IMR-90 (cell line): ENCODE measurements at regions not wholly inside any gene's neighbourhood (a gene's known extent, or its start where the extent isn't known, plus 50 kb on each side); places are given as distances from the start of the nearest gene placed in this dataset.
A peak's percentile ranks its signal among the peaks of the same experiment; 100 is the strongest.

Source experiments
- ATAC-seq: fragments of 200-7000 bp; cut with Tn5 transposase; 2 replicates; pipeline ENCODE4 v1.9.1; 2020; ENCODE audit warnings: low read depth, mild to moderate bottlenecking, moderate library complexity
- BruUV-seq: library from RNA; stranded (reverse); fragments of 400-500 nt; replicated peaks from 2 replicates; lab custom pipeline; 2021; lab: Mats Ljungman, UMichigan
- CTCF ChIA-PET: fragments of 300-600 bp; formaldehyde crosslinking; extraction: SDS; loops from one replicate; lab custom pipeline; 2021; ENCODE audit warnings: antibody characterized with exemption; lab: Yijun Ruan, JAX
- POLR2A ChIA-PET: fragments of 300-600 bp; sonication (Branson Sonifier 250); formaldehyde crosslinking; loops from one replicate; lab custom pipeline; 2022; ENCODE audit warnings: antibody characterized with exemption; ENCODE audit not compliant: unreplicated experiment; lab: Charles Lee
- DNase-seq: peaks from one replicate; pipeline ENCODE4 v3.0.0; 2013
- H2AFZ ChIP-seq: replicated peaks from 2 replicates; pipeline ENCODE3; 2013; ENCODE audit warnings: low read length, mild to moderate bottlenecking; ENCODE audit not compliant: poor library complexity
- H2AK5ac ChIP-seq: 2 replicates; pipeline ENCODE4 v1.6.1; 2013; ENCODE audit warnings: low read depth, low read length, inconsistent platforms
- H2AK9ac ChIP-seq: replicated peaks from 2 replicates; pipeline ENCODE3; 2013; ENCODE audit warnings: mild to moderate bottlenecking, low read depth, low read length, moderate library complexity; ENCODE audit not compliant: poor library complexity
- H2BK120ac ChIP-seq: 2 replicates; pipeline ENCODE4 v1.6.1; 2013; ENCODE audit warnings: low read depth, low read length, inconsistent platforms
- H2BK15ac ChIP-seq: 3 replicates; pipeline ENCODE4 v1.6.1; 2013; ENCODE audit warnings: low read depth, low read length, inconsistent platforms
- H2BK20ac ChIP-seq: 2 replicates; pipeline ENCODE4 v1.6.1; 2013; ENCODE audit warnings: low read depth, mild to moderate bottlenecking, inconsistent platforms, low read length, moderate library complexity
- H2BK5ac ChIP-seq: 2 replicates; pipeline ENCODE4 v1.6.1; 2013; ENCODE audit warnings: mild to moderate bottlenecking, low read depth, low read length, inconsistent platforms; ENCODE audit not compliant: poor library complexity, severe bottlenecking
- H3K14ac ChIP-seq: replicated peaks from 2 replicates; pipeline ENCODE4 v1.6.1; 2013; ENCODE audit warnings: low read depth, low read length, inconsistent platforms
- H3K18ac ChIP-seq: 2 replicates; pipeline ENCODE4 v1.6.1; 2013; ENCODE audit warnings: low read depth, low read length, control low read depth
- H3K23ac ChIP-seq: 2 replicates; pipeline ENCODE4 v1.6.1; 2013; ENCODE audit warnings: low read depth, low read length, inconsistent platforms
- H3K27ac ChIP-seq: 2 replicates; pipeline ENCODE4 v1.5.1; 2013; ENCODE audit warnings: mild to moderate bottlenecking, control low read depth, low read length; ENCODE audit not compliant: insufficient read depth
- H3K27me3 ChIP-seq: 2 replicates; pipeline ENCODE4 v1.6.1; 2013; ENCODE audit warnings: low read length; ENCODE audit not compliant: control insufficient read depth, insufficient read depth
- H3K36me3 ChIP-seq: 2 replicates; pipeline ENCODE4 v1.6.1; 2013; ENCODE audit warnings: low read length, mixed read lengths; ENCODE audit not compliant: control insufficient read depth, insufficient read depth
- H3K4ac ChIP-seq: 2 replicates; pipeline ENCODE4 v1.6.1; 2013; ENCODE audit warnings: low read depth, low read length, inconsistent platforms
- H3K4me1 ChIP-seq: 2 replicates; pipeline ENCODE4 v1.6.1; 2013; ENCODE audit warnings: low read length, mixed read lengths; ENCODE audit not compliant: control insufficient read depth, insufficient read depth
- H3K4me2 ChIP-seq: 2 replicates; pipeline ENCODE4 v1.6.1; 2013; ENCODE audit warnings: low read depth, mild to moderate bottlenecking, control low read depth, low read length, moderate library complexity
- H3K4me3 ChIP-seq: 2 replicates; pipeline ENCODE4 v1.5.1; 2013; ENCODE audit warnings: low read depth, mild to moderate bottlenecking, control low read depth, low read length, moderate library complexity; ENCODE audit not compliant: insufficient read depth
- H3K56ac ChIP-seq: 2 replicates; pipeline ENCODE4 v1.6.1; 2013; ENCODE audit warnings: low read length, inconsistent platforms; ENCODE audit not compliant: insufficient read depth; ENCODE audit errors: extremely low read depth
- H3K79me1 ChIP-seq, 2 experiments: 2 replicates each; pipeline ENCODE4 v1.6.1; 2013; ENCODE audit warnings: low read length in 2 of 2, inconsistent platforms in 1 of 2, low read depth in 1 of 2
- H3K9ac ChIP-seq: 2 replicates; pipeline ENCODE4 v1.6.1; 2013; ENCODE audit warnings: low read depth, low read length, control low read depth
- H3K9me1 ChIP-seq: 2 replicates; pipeline ENCODE4 v1.6.1; 2013; ENCODE audit warnings: low read length, inconsistent platforms; ENCODE audit not compliant: insufficient read depth
- H3K9me3 ChIP-seq: 2 replicates; pipeline ENCODE4 v1.6.1; 2013; ENCODE audit warnings: low read length; ENCODE audit not compliant: control insufficient read depth, insufficient read depth
- H4K20me1 ChIP-seq: 2 replicates; pipeline ENCODE4 v1.6.1; 2013; ENCODE audit warnings: low read length, inconsistent platforms; ENCODE audit not compliant: insufficient read depth
- H4K5ac ChIP-seq: 2 replicates; pipeline ENCODE4 v1.6.1; 2013; ENCODE audit warnings: mild to moderate bottlenecking, low read depth, low read length, control low read depth
- H4K8ac ChIP-seq, 2 experiments: 2 replicates each; pipeline ENCODE4 v1.6.1; 2013; ENCODE audit warnings: low read depth in 2 of 2, low read length in 2 of 2, control low read depth in 1 of 2, inconsistent platforms in 1 of 2
- H4K91ac ChIP-seq: 2 replicates; pipeline ENCODE4 v1.6.1; 2013; ENCODE audit warnings: low read depth, low read length, inconsistent platforms; ENCODE audit not compliant: insufficient read depth
- CEBPB ChIP-seq: IDR thresholded peaks from 2 replicates; pipeline ENCODE4 v1.6.1; 2012; ENCODE audit warnings: low read depth, low read length, improper control_type of control experiment
- CTCF ChIP-seq: conservative IDR thresholded peaks from 2 replicates; pipeline ENCODE4 v1.5.1; 2012; ENCODE audit warnings: mild to moderate bottlenecking, low read depth, low read length, improper control_type of control experiment
- MXI1 ChIP-seq: IDR thresholded peaks from 2 replicates; pipeline ENCODE4 v1.6.1; 2012; ENCODE audit warnings: low read depth, mild to moderate bottlenecking, low read length, moderate library complexity, borderline replicate concordance
- SMC3 ChIP-seq: fragments of 150-350 bp; IDR thresholded peaks from 2 replicates; pipeline ENCODE4 v1.6.1; 2016; ENCODE audit warnings: low read depth, mild to moderate bottlenecking, antibody characterized with exemption, low read length, moderate library complexity
- USF2 ChIP-seq: fragments of 150-350 bp; IDR thresholded peaks from 2 replicates; pipeline ENCODE4 v1.6.1; 2017; ENCODE audit warnings: mild to moderate bottlenecking, antibody characterized with exemption, low read length, low read depth
- WGBS, 2 experiments: methylation state at CpG; one replicate each; pipeline versions ENCODE4 v1.1.5 to v1.1.7; 2013; ENCODE audit warnings: missing lambda C conversion rate in 2 of 2; ENCODE audit not compliant: insufficient read length in 1 of 2; ENCODE audit errors: extremely low coverage in 2 of 2; 5-methylcytosine and 5-hydroxymethylcytosine counted together
- dilution Hi-C: fragments of 300-500 bp; cut with HindIII; formaldehyde crosslinking; loops from one replicate; pipeline ENCODE4 v1.14.3; 2018; ENCODE audit warnings: low sequenced_read_pairs; ENCODE audit not compliant: unreplicated experiment
- in situ Hi-C: fragments of 300-500 bp; cut with MboI; formaldehyde crosslinking; loops from 3 replicates; pipeline ENCODE4 v1.14.3; 2019; ENCODE audit warnings: low sequenced_read_pairs, inconsistent platforms, mixed read lengths
- intact Hi-C: fragments of 100-400 bp; cut with micrococcal nuclease; formaldehyde crosslinking; loops from 2 replicates; pipeline ENCODE4 v1.10.0; 2022

- Histone ChIP-seq H2AK5ac (no peak overlapping the region), H4K5ac (no peak overlapping the region), H4K8ac (no peak overlapping the region), H2BK20ac (no peak overlapping the region), H2BK15ac (no peak overlapping the region), H3K27ac (no peak overlapping the region), H2AK9ac (no peak overlapping the region), H3K4me1 (no peaks in the 10 kb centered on the region), H3K9me1 (no peaks in the 10 kb centered on the region; the same call in 1 of the 2 replicates), H3K9ac (no peak overlapping the region), H3K79me1 (no peaks in the 10 kb centered on the region), H4K91ac (no peak overlapping the region), H2AFZ (no peak overlapping the region), H3K4me2 (no peak overlapping the region), H3K56ac (no peak overlapping the region), H3K36me3 (no peaks in the 10 kb centered on the region), H3K4me3 (no peak overlapping the region), H2BK5ac (no peak overlapping the region), H2BK120ac (no peak overlapping the region), H3K4ac (no peak overlapping the region), H3K14ac (no peak overlapping the region), H3K27me3 (no peaks in the 10 kb centered on the region), H3K9me3 (no peaks in the 10 kb centered on the region), H4K20me1 (no peaks in the 10 kb centered on the region), H3K23ac (no peak overlapping the region), H3K18ac (no peak overlapping the region)
- dilution Hi-C loops (no loop called here), in situ Hi-C loops (no loop called here), intact Hi-C loops (no loop called here)
- POLR2A ChIA-PET: no interaction called here
- CTCF ChIA-PET: no interaction called here
- DNase-seq (no peak), ATAC-seq (no peak)
- TF ChIP-seq USF2 (no peak), MXI1 (no peak), SMC3 (no peak), CTCF (no peak), CEBPB (peak; percentile 96)
- WGBS, 2 experiments: no CpG with 5 or more reads among the region's 3 CpGs
- no TSS peak for BruUV-seq
Measured at GRCh38 chr2:57957238-57957637, 89.4 kb upstream of the VRK2 start.
